ENCODE measurements at regions not wholly inside any gene's neighbourhood (a gene's known extent, or its start where the extent isn't known, plus 50 kb on each side); places are given as distances from the start of the nearest gene placed in this dataset.

GRCh38 chr1:232568906-232569553, 60.9 kb downstream of the SIPA1L2 start:
- peaks cover 26 to 30% of the 10 kb centered on the region in 2 experiments for H3K4me1 Mint-ChIP-seq
- Histone ChIP-seq H3K4ac (ENCODE audit: low read depth, low read length) (no peak overlapping the region), H2AFZ (ENCODE audit: low read length) (no peak overlapping the region), H3K27ac (ENCODE audit: insufficient read length, low read depth, low read length) (no peak overlapping the region), H3K4me2 (ENCODE audit: insufficient read depth, insufficient read length, low read length) (no peak overlapping the region), H2BK5ac (ENCODE audit: insufficient read length, low read length) (no peak overlapping the region), H2BK20ac (ENCODE audit: low read depth, low read length, poor library complexity, severe bottlenecking) (no peak overlapping the region), H3K23me2 (ENCODE audit: insufficient read length, low read depth, low read length, poor library complexity, severe bottlenecking) (no peaks in the 10 kb centered on the region), H3K27me3 (ENCODE audit: insufficient read depth, low read length) (no peaks in the 10 kb centered on the region), H2BK12ac (ENCODE audit: insufficient read length, low read depth, low read length) (no peak overlapping the region), H3K9ac (ENCODE audit: extremely low read depth, insufficient read length, low read length) (no peak overlapping the region), H3K9me3 (ENCODE audit: control insufficient read depth, low read depth, low read length) (no peaks in the 10 kb centered on the region), H3T11ph (ENCODE audit: low read length) (no peak overlapping the region), H2BK120ac (ENCODE audit: low read depth, low read length, poor library complexity, severe bottlenecking) (no peak overlapping the region), H3K18ac (ENCODE audit: insufficient read length, low read depth, low read length) (no peak overlapping the region), H2BK15ac (ENCODE audit: low read depth, low read length) (no peak overlapping the region), H3K4me1 (ENCODE audit: insufficient read depth, low read length) (no peaks in the 10 kb centered on the region; the same call in 1 of the 2 replicates), H3K23ac (ENCODE audit: insufficient read length, low read depth, low read length) (no peak overlapping the region), H3K14ac (ENCODE audit: insufficient read depth, low read length) (no peak overlapping the region), H4K91ac (ENCODE audit: insufficient read length, low read depth, low read length) (no peak overlapping the region), H2AK5ac (ENCODE audit: insufficient read length, low read length) (no peak overlapping the region), H3K79me2 (ENCODE audit: insufficient read depth, low read length) (no peaks in the 10 kb centered on the region), H4K5ac (ENCODE audit: insufficient read length, low read depth, low read length) (no peak overlapping the region), H3K79me1 (ENCODE audit: insufficient read depth, low read depth, low read length, poor library complexity, severe bottlenecking) (no peaks in the 10 kb centered on the region), H4K20me1 (ENCODE audit: control insufficient read depth, insufficient read depth, insufficient read length) (no peaks in the 10 kb centered on the region), H4K8ac (replicated peaks; ENCODE audit: insufficient read length, low read depth, low read length) (no peak overlapping the region), H3K56ac (ENCODE audit: insufficient read length, low read depth, low read length) (no peak overlapping the region)
- H3K4me3 Mint-ChIP-seq = no peak overlapping the region
- no peaks in the 10 kb centered on the region for H3K36me3 Mint-ChIP-seq (ENCODE audit: insufficient read depth in 1 of 3, low read depth in 3 of 3)
- H3K27ac Mint-ChIP-seq = no peak overlapping the region
- DNase-seq = no peak
- H3K9me3 Mint-ChIP-seq = no peaks in the 10 kb centered on the region
- H3K27me3 Mint-ChIP-seq (ENCODE audit: low read depth) = no peaks in the 10 kb centered on the region
- WGBS (ENCODE audit: extremely low coverage, insufficient read length, low lambda C conversion rate) = no CpG with 5 or more reads among the region's 9 CpGs
- no peak for TF ChIP-seq CTCF (conservative IDR thresholded peaks at IDR 0.05)
